ENCODE measurements at regions not wholly inside any gene's neighbourhood (a gene's known extent, or its start where the extent isn't known, plus 50 kb on each side); places are given as distances from the start of the nearest gene placed in this dataset.

- no peaks in the 10 kb centered on the region for H3K27me3 ChIP-seq (ENCODE audit: insufficient read depth, poor library complexity, severe bottlenecking)
- TF ChIP-seq CTCF (IDR thresholded peaks at IDR 0.05; ENCODE audit: poor library complexity, severe bottlenecking) = no peak
- DNase-seq (ENCODE audit: low spot score) = no peak
- ATAC-seq (ENCODE audit: low read depth) = no peak
- H3K9me3 ChIP-seq (ENCODE audit: severe bottlenecking) = no peaks in the 10 kb centered on the region
- no peaks in the 10 kb centered on the region for H3K36me3 ChIP-seq (ENCODE audit: low read depth)
- no peak overlapping the region for H3K4me3 ChIP-seq (ENCODE audit: severe bottlenecking)
- H3K27ac ChIP-seq (ENCODE audit: poor library complexity, severe bottlenecking) = no peak overlapping the region
- H3K4me1 ChIP-seq (ENCODE audit: insufficient read depth, poor library complexity, severe bottlenecking) = peaks cover 21% of the 10 kb centered on the region
These were observed 51.2 kb upstream of the PALM2AKAP2 start for GRCh38 chr9:109728686-109729300.

- no peaks in the 10 kb centered on the region for H3K9me3 ChIP-seq (ENCODE audit: severe bottlenecking)
- H3K27ac ChIP-seq (ENCODE audit: poor library complexity, severe bottlenecking) = peak overlapping the region; percentile 23
- no peak for ATAC-seq (ENCODE audit: low read depth)
- DNase-seq (ENCODE audit: low spot score) = no peak
- no peaks in the 10 kb centered on the region for H3K36me3 ChIP-seq (ENCODE audit: low read depth)
- no peak for TF ChIP-seq CTCF (IDR thresholded peaks at IDR 0.05; ENCODE audit: poor library complexity, severe bottlenecking)
- H3K27me3 ChIP-seq (ENCODE audit: insufficient read depth, poor library complexity, severe bottlenecking) = no peaks in the 10 kb centered on the region
- peaks cover 28% of the 10 kb centered on the region for H3K4me1 ChIP-seq (ENCODE audit: insufficient read depth, poor library complexity, severe bottlenecking)
- no peak overlapping the region for H3K4me3 ChIP-seq (ENCODE audit: severe bottlenecking)
These were observed 50.5 kb upstream of the PALM2AKAP2 start for GRCh38 chr9:109729513-109729912.
